Neural crest cell (in vitro differentiated cells): ENCODE measurements at regions not wholly inside any gene's neighbourhood (a gene's known extent, or its start where the extent isn't known, plus 50 kb on each side); places are given as distances from the start of the nearest gene placed in this dataset.
A peak's percentile ranks its signal among the peaks of the same experiment; 100 is the strongest.
"Not testable (repeated sequence)": the region's sequence is repeated elsewhere in the genome, so short reads cannot be mapped to it uniquely, and the experiment has no call there.

Experiments used
- DNase-seq: peaks from one replicate; pipeline ENCODE4 v3.0.0; 2021; ENCODE audit warnings: low read depth, mixed read lengths, low spot score
- H3K27ac Mint-ChIP-seq: one replicate; pipeline ENCODE4 v1.8.0; 2021; ENCODE audit warnings: mild to moderate bottlenecking, mixed read lengths; ENCODE audit not compliant: unreplicated experiment
- H3K27me3 Mint-ChIP-seq: 2 replicates; pipeline ENCODE4 v1.8.0; 2021; ENCODE audit warnings: low read depth, mild to moderate bottlenecking, mixed read lengths
- H3K36me3 Mint-ChIP-seq: 2 replicates; pipeline ENCODE4 v1.8.0; 2021; ENCODE audit warnings: low read depth, mild to moderate bottlenecking, mixed read lengths
- H3K4me1 Mint-ChIP-seq: 2 replicates; pipeline ENCODE4 v1.8.0; 2021; ENCODE audit warnings: mixed read lengths
- H3K4me3 Mint-ChIP-seq: one replicate; pipeline ENCODE4 v1.8.0; 2021; ENCODE audit warnings: mild to moderate bottlenecking, mixed read lengths
- H3K9me3 Mint-ChIP-seq: 2 replicates; pipeline ENCODE4 v1.8.0; 2021; ENCODE audit warnings: mixed read lengths
- TF ChIP-seq, protein P1 (sequence below): fragments of 200-600 bp; sonication (generic); conservative IDR thresholded peaks from 2 replicates; pipeline ENCODE4 v1.5.0; 2021; ENCODE audit warnings: antibody characterized with exemption, mild to moderate bottlenecking

DNA sequence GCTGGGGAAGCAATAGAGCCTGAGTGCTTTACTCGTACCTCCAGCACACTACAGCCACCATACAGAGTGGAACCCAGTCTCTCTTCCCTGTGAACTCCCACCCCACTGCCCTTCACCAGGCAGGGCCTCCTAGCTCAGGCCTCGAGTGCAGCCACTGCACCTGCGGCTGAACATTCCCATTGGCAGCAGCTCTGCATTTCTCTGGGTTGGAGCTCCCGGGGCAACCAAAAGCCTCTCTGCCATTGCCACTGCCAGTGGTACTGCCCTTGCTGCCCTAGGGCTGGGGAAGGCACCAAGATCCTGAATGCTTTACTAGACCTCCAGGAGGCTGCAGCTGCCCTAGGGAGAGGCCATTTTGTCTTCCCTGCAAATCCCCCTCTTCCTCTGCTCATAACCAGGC lies 266.8 kb downstream of the TDRD3 start:
- no peak overlapping the region for H3K4me3 Mint-ChIP-seq
- peaks cover 7% of the 10 kb centered on the region for H3K9me3 Mint-ChIP-seq
- no peak for DNase-seq
- TF ChIP-seq, protein P1, sequence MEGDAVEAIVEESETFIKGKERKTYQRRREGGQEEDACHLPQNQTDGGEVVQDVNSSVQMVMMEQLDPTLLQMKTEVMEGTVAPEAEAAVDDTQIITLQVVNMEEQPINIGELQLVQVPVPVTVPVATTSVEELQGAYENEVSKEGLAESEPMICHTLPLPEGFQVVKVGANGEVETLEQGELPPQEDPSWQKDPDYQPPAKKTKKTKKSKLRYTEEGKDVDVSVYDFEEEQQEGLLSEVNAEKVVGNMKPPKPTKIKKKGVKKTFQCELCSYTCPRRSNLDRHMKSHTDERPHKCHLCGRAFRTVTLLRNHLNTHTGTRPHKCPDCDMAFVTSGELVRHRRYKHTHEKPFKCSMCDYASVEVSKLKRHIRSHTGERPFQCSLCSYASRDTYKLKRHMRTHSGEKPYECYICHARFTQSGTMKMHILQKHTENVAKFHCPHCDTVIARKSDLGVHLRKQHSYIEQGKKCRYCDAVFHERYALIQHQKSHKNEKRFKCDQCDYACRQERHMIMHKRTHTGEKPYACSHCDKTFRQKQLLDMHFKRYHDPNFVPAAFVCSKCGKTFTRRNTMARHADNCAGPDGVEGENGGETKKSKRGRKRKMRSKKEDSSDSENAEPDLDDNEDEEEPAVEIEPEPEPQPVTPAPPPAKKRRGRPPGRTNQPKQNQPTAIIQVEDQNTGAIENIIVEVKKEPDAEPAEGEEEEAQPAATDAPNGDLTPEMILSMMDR: no peak
- no peak overlapping the region for H3K27ac Mint-ChIP-seq
- no peaks in the 10 kb centered on the region for H3K27me3 Mint-ChIP-seq
- no peaks in the 10 kb centered on the region for H3K36me3 Mint-ChIP-seq
- H3K4me1 Mint-ChIP-seq: no peaks in the 10 kb centered on the region

DNA sequence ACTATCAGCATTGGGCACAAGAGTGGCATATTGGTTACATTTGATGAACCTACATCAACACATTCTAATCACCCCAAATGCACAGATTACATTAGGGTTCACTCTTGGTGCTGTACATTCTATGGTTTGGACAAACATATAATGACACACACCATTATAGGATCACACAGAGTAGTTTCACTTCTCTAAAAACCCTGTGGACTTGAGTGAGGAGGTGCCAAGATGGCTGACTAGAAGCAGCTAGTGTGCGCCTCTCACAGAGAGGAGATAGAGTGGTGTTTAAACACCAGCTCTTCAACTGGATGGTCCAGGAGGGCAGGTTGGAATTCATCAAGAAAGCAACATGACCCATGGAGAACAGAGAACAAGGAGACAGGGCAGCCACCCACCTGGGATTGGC lies 265.6 kb downstream of the TDRD3 start:
- Mint-ChIP-seq H3K36me3 (no peaks in the 10 kb centered on the region), H3K9me3 (peaks cover 7% of the 10 kb centered on the region), H3K4me1 (no peaks in the 10 kb centered on the region), H3K27me3 (no peaks in the 10 kb centered on the region), H3K27ac (no peak overlapping the region), H3K4me3 (no peak overlapping the region)
- TF ChIP-seq, protein P1: no peak
- no peak for DNase-seq

DNA sequence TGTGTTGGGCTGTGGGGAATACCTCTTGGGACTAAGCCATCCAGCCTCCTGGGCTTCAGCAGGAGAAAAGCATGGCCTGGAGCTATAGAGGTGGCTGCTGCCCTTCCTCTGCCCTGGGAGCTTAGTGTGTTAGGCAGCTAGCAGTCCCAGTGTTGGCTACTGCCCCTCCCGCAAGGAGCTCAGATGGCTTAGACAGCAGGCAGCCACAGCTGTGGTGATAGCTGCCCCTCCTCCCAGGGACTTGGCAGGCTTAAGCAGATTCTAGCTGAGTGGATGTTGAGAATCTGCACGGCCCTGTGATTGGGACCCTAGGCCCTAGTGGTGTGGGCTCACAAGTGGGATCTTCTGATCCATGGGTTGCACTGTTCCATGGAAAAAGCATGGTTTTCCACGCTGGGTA lies 264.5 kb downstream of the TDRD3 start:
- TF ChIP-seq, protein P1: no peak

DNA sequence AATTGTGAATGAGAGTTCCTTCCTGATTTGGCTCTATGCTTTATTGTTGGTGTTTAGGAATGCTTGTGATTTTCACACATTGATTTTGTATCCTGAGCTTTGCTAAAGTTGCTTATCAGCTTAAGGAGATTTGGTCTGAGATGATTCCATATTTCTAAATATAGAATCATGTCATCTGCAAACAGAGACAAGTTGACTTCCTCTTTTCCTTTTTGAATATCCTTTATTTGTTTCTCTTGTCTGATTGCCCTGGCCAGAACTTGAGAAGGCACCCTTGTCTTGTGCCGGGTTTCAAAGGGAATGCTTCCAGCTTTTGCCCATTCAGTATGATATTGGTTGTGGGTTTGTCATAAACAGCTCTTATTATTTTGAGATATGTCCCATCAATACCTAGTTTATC lies 260.6 kb downstream of the TDRD3 start:
- not testable (repeated sequence) for H3K4me3 Mint-ChIP-seq, H3K36me3 Mint-ChIP-seq, H3K4me1 Mint-ChIP-seq, H3K9me3 Mint-ChIP-seq, H3K27me3 Mint-ChIP-seq, DNase-seq, H3K27ac Mint-ChIP-seq

More for the DNA sequence above, 264.5 kb downstream of the TDRD3 start:
- H3K36me3 Mint-ChIP-seq: no peaks in the 10 kb centered on the region
- H3K27me3 Mint-ChIP-seq: no peaks in the 10 kb centered on the region
- peaks cover 5% of the 10 kb centered on the region for H3K9me3 Mint-ChIP-seq
- no peak overlapping the region for H3K4me3 Mint-ChIP-seq
- DNase-seq: no peak
- H3K4me1 Mint-ChIP-seq: no peaks in the 10 kb centered on the region
- no peak overlapping the region for H3K27ac Mint-ChIP-seq

DNA sequence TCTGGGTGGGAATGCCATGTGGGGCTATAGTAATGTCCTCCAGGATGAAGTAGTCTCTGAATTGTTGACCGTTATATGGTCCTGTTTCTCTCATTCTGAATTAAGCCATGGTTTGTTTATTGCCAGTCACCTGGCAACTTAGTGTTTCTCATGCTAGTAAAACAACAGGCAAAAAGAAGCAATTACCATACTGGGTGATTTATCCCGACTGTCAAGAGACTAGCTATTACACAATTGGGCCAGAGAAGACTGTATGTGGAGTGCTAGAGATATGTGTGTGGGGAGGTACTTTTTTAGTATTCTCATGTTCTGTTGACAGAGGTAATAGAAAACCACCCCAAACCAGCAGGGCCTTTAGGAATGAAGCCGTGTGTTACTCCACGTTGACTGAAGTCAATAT lies 258.2 kb downstream of the TDRD3 start:
- TF ChIP-seq, protein P1: no peak
- no peaks in the 10 kb centered on the region for H3K27me3 Mint-ChIP-seq
- H3K36me3 Mint-ChIP-seq: no peaks in the 10 kb centered on the region
- DNase-seq: no peak
- H3K4me3 Mint-ChIP-seq: no peak overlapping the region
- H3K27ac Mint-ChIP-seq: no peak overlapping the region
- H3K9me3 Mint-ChIP-seq: no peaks in the 10 kb centered on the region
- H3K4me1 Mint-ChIP-seq: no peaks in the 10 kb centered on the region

DNA sequence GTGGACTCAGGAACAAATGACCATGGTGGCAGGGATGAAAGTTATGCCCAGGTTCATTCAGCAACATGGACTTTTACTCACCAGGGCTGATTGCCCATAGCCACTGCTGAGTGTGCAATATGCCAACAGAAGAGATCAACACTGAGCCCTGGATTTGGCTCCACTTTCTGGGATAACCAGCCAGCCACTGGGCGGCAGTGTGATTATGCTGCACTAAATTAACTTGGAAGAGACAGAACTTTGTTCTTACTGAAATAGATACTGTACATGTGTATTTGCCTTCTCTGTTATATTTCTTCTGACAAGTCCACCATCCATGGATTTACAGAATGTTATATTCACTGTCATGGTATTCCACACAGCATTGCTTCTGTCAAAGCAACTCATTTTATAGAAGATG lies 257.4 kb downstream of the TDRD3 start:
- TF ChIP-seq, protein P1: peak; percentile 57
- no peak overlapping the region for H3K27ac Mint-ChIP-seq
- no peaks in the 10 kb centered on the region for H3K27me3 Mint-ChIP-seq
- no peak overlapping the region for H3K4me3 Mint-ChIP-seq
- DNase-seq: peak; percentile 8
- H3K36me3 Mint-ChIP-seq: no peaks in the 10 kb centered on the region
- H3K9me3 Mint-ChIP-seq: no peaks in the 10 kb centered on the region
- no peaks in the 10 kb centered on the region for H3K4me1 Mint-ChIP-seq
